ENCODE measurements at regions not wholly inside any gene's neighbourhood (a gene's known extent, or its start where the extent isn't known, plus 50 kb on each side); places are given as distances from the start of the nearest gene placed in this dataset.

DNA sequence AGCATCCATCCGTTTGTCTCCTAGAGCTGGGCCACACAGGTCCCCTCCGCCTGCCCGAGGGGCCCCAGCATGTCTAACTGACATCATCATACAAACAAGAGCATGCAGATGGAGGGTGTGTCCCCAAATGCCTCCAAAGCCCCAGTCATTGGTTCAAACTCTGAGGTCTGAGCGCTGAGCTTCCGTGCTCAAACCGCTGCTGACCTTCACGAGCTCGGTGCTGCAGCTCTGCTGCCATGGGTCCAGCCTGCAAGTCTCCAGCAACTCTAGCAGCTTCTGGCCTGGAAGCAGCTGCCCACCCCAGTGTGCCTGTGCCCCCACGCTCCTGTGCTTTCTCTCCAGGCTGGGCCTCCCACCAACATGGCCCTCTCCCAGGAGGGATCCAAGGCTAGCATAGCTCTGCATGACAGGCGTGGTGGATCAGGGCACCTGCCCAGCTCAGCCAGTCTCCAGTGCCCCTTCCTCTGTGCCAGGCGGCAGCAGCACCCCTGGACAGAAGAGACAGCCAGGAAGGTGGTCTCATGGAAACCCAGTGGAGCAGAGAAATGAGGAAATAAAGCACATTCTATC, 131.6 kb upstream of the PMEPA1 start:
- no peak for DNase-seq (ENCODE audit: low read depth, low spot score)
- in situ Hi-C loops (cut with HindIII; ENCODE audit: low pct_unique_long_range_greater_than_20kb, low sequenced_read_pairs): no loop called here

GRCh38 chr20:57840504-57841296, 130.9 kb upstream of the PMEPA1 start:
- no peak for DNase-seq (ENCODE audit: low read depth, low spot score)
- in situ Hi-C loops (cut with HindIII; ENCODE audit: low pct_unique_long_range_greater_than_20kb, low sequenced_read_pairs): no loop called here

DNA sequence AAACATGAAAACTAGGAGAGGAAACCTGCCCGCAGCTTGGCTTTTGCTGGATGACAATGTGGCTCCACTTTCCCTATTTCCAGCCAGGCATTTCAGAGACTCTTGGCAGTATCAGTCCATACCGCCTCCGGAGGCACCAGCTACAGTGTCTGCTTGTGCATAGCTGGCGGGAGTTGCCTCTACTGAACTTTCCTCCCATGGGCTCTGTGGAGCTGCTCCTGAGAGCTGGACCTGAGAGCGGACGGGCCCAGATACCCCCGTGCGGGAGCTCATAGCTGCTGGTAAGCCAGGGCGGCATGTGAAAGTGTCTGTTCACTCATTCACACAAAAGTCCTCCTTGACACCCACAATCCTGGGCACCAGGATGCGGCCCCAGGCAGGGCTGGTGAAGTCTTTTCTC, 130.3 kb upstream of the PMEPA1 start:
- no peak for DNase-seq (ENCODE audit: low read depth, low spot score)
- in situ Hi-C loops (cut with HindIII; ENCODE audit: low pct_unique_long_range_greater_than_20kb, low sequenced_read_pairs): no loop called here

DNA sequence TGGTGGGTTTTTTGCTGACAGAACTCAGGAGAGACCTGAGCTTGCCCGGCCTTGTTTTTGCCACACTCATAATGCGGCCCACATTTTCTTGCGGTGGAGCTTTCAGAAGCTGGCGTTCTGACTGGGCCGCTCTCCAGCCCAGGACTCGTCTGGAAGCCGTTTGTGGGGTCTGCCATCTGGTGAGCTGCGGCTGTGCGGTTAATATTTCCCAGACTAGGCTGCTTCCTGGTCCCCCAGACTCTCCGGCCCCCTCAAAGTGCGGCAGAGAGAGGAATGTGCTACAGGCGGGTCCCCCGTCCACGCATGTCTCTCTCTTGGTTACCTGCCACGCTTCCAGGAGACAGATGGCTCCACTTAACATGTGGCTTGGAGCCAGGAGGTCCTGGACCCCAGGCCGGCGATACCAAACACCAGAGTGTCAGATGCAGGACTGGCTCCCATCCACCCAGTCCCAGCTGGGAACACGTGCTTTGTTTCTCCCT, 128.9 kb upstream of the PMEPA1 start:
- in situ Hi-C loops (cut with HindIII; ENCODE audit: low pct_unique_long_range_greater_than_20kb, low sequenced_read_pairs): no loop called here
- no peak for DNase-seq (ENCODE audit: low read depth, low spot score)

DNA sequence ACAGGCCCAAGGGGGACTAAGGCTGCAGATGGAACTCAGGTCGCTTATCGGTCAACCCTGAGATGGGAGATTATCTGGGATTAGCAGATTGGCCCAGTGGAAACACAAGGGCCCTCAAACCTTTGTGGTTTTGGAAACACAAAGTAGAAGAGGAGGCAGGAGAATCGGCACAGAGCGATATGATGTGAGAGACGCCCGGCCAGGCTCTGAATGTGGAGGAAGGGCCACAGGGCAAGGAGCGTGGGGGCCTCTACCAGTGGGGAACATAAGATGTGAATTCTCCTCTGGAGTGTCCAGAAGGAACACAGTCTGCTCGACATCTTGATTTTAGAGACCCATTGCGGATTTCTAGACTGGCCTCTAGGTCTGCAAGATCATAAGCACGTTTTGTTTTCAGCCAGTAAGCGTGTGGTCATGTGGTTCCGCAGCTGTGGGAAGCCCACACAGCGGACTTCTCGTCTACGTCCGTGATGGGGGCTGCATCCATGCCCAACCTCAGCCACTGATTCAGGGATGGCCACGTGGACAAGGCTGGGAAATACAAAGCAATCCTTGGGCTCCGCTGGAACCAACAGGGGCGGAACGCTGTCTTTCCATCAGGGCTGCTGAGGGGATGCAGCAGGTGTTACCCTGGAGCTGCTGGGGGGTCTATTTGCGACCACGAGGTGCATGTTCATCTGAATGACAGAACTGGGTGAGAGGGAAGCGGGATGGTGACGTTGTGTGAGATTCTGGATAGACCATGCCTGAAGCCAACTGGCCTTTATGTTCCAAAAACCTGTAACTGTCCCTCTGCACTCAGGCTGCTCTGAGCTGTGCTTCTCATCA, 127.6 kb upstream of the PMEPA1 start:
- in situ Hi-C loops (cut with HindIII; ENCODE audit: low pct_unique_long_range_greater_than_20kb, low sequenced_read_pairs): no loop called here

DNA sequence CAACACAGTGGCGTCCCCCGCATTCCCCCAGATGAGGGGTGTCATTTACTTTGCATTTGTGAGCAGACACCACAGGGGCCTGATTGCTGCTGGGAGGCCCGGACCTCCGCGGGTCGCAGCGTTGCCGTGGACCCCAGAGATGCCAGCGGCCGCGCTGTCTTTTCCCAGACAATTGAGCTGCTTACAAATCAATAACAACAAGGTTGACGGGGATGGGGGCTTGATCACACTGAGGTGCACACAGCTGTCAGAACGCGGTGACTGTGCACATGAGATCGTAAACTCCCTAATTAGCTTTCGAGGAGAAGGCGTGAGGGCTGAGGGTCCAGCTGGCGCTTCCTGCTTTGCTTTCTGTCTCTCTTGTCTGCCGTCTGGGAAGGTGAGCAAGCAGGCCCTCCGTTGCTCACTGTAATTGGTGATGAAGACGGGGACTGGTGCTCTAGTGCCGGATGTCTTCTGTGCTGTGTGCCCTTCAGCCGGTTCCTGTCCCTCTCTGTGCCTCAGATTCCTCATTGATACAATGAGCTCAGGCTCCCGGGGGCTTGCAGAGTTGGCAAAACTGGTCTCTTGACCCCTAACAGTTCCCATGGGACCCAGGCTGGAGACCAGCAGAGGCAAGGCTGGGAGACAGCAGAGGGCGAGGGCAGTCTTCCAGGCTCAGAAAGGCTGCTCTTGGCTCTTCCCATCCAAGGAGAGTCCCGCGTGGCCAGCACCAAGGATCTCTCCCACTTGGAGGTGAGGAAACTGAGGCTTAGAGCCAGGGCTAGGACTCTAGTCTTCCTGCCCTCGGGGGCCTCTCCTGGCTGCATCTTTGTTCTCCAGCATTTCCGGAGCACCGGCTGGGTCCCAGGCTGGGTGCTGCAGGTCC, 126.0 kb upstream of the PMEPA1 start:
- in situ Hi-C loops (cut with HindIII; ENCODE audit: low pct_unique_long_range_greater_than_20kb, low sequenced_read_pairs): no loop called here
- no peak for DNase-seq (ENCODE audit: low read depth, low spot score)

More for the DNA sequence above, 127.6 kb upstream of the PMEPA1 start:
- no peak for DNase-seq (ENCODE audit: low read depth, low spot score)

GRCh38 chr20:57835074-57835452, 125.2 kb upstream of the PMEPA1 start:
- in situ Hi-C loops (cut with HindIII; ENCODE audit: low pct_unique_long_range_greater_than_20kb, low sequenced_read_pairs): no loop called here
- DNase-seq (ENCODE audit: low read depth, low spot score): no peak

- in situ Hi-C loops (cut with HindIII; ENCODE audit: low pct_unique_long_range_greater_than_20kb, low sequenced_read_pairs): no loop called here
- DNase-seq (ENCODE audit: low read depth, low spot score): no peak
Observed at GRCh38 chr20:57834306-57835073, 124.7 kb upstream of the PMEPA1 start.

GRCh38 chr20:57831993-57832585, 122.3 kb upstream of the PMEPA1 start:
- in situ Hi-C loops (cut with HindIII; ENCODE audit: low pct_unique_long_range_greater_than_20kb, low sequenced_read_pairs): no loop called here
- DNase-seq (ENCODE audit: low read depth, low spot score): no peak

GRCh38 chr20:57831326-57831992, 121.6 kb upstream of the PMEPA1 start:
- no peak for DNase-seq (ENCODE audit: low read depth, low spot score)
- in situ Hi-C loops (cut with HindIII; ENCODE audit: low pct_unique_long_range_greater_than_20kb, low sequenced_read_pairs): no loop called here

DNA sequence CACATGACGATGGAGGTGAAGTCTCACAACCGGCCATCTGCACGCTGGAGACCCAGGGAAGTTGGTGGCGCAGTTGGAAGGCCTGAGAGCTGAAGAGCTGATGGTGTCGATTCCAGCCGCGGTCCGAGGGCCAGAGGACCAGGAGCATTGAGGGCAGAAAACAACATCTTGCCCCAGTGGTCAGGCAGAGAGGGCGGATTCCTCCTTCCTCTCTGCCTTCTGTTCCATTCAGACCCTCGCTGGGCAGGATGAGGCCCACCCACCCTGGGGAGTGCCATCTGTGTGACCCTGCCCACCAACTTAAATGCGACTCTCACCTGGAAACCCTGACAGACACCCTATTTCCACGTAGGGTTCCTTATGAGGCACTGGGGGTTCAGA, 120.7 kb upstream of the PMEPA1 start:
- in situ Hi-C loops (cut with HindIII; ENCODE audit: low pct_unique_long_range_greater_than_20kb, low sequenced_read_pairs): no loop called here
- DNase-seq (ENCODE audit: low read depth, low spot score): no peak

- no peak for DNase-seq (ENCODE audit: low read depth, low spot score)
- in situ Hi-C loops (cut with HindIII; ENCODE audit: low pct_unique_long_range_greater_than_20kb, low sequenced_read_pairs): no loop called here
Observed at GRCh38 chr20:57829805-57830514, 120.1 kb upstream of the PMEPA1 start.

GRCh38 chr20:57829336-57829735, 119.5 kb upstream of the PMEPA1 start:
- DNase-seq (ENCODE audit: low read depth, low spot score): no peak
- in situ Hi-C loops (cut with HindIII; ENCODE audit: low pct_unique_long_range_greater_than_20kb, low sequenced_read_pairs): no loop called here

GRCh38 chr20:57828696-57829095, 118.9 kb upstream of the PMEPA1 start:
- in situ Hi-C loops (cut with HindIII; ENCODE audit: low pct_unique_long_range_greater_than_20kb, low sequenced_read_pairs): no loop called here
- DNase-seq (ENCODE audit: low read depth, low spot score): no peak

DNA sequence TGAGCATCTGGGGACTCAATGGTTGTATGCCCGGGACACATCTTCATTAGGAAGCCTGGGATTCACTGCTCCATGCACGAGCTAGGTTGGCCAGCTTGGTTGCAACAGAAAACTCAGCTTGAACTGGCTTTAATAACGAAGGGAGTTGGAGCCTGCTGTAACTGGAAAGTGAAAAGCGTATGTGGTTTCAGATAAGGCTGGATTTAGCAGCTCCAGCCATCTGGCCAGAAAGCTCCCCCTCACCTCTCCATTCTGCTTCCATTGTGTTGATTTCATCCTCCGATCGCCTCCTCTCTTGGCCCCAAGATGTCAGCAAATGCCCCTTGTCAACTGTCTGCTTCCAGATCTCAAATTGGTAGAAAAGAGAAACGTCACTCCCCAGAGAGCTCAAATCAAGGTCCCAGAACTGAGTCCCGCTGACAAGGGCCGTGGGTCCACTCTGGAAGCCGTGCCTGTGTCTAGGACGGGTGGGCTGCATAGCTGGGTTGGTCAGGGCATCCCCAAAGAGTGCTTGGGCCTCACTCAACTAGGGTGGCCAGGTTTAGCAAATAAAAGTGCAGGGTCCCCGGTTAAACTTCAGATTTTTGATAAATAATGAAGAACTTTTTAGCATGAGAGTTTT, 117.0 kb upstream of the PMEPA1 start:
- in situ Hi-C loops (cut with HindIII; ENCODE audit: low pct_unique_long_range_greater_than_20kb, low sequenced_read_pairs): no loop called here
- no peak for DNase-seq (ENCODE audit: low read depth, low spot score)
